Activated T-helper 2 cell treated with anti-CD3 and anti-CD28 coated beads, Interferon-gamma antibody, Interleukin-2, Interleukin-4, amounts not matched to agents 10 μg/mL and 5 μg/mL and 100 μg/mL, durations not matched to agents 14 hours and 24 hours and 36 hours (primary cell): ENCODE measurements at regions not wholly inside any gene's neighbourhood (a gene's known extent, or its start where the extent isn't known, plus 50 kb on each side); places are given as distances from the start of the nearest gene placed in this dataset.

Source experiments
- DNase-seq: peaks from one replicate; pipeline ENCODE4 v3.0.0; 2021; ENCODE audit warnings: low spot score
- H3K27ac Mint-ChIP-seq: one replicate; pipeline ENCODE4 v1.8.0; 2021; ENCODE audit warnings: mixed read lengths
- H3K27me3 Mint-ChIP-seq: one replicate; pipeline ENCODE4 v1.8.0; 2021; ENCODE audit warnings: low read depth, mixed read lengths
- H3K36me3 Mint-ChIP-seq: one replicate; pipeline ENCODE4 v1.8.0; 2021; ENCODE audit warnings: low read depth, mixed read lengths
- H3K4me1 Mint-ChIP-seq: one replicate; pipeline ENCODE4 v1.8.0; 2021; ENCODE audit warnings: low read depth, mixed read lengths
- H3K4me3 Mint-ChIP-seq: one replicate; pipeline ENCODE4 v1.8.0; 2021; ENCODE audit warnings: low read depth, mild to moderate bottlenecking, moderate library complexity, mixed read lengths
- H3K9me3 Mint-ChIP-seq: one replicate; pipeline ENCODE4 v1.8.0; 2021; ENCODE audit warnings: mixed read lengths
- intact Hi-C: fragments of 100-400 bp; cut with micrococcal nuclease; formaldehyde crosslinking; loops from one replicate; pipeline ENCODE4 v1.15.1; 2023

GRCh38 chr12:30415777-30416176 lies 279.9 kb downstream of the IPO8 start:
- Mint-ChIP-seq H3K27me3 (no peaks in the 10 kb centered on the region), H3K27ac (no peak overlapping the region), H3K36me3 (no peaks in the 10 kb centered on the region), H3K4me3 (no peak overlapping the region), H3K4me1 (no peaks in the 10 kb centered on the region), H3K9me3 (no peaks in the 10 kb centered on the region)
- DNase-seq = no peak
- intact Hi-C loops = no loop called here

GRCh38 chr12:30414507-30414906 lies 281.2 kb downstream of the IPO8 start:
- no peak overlapping the region for H3K27ac Mint-ChIP-seq
- H3K36me3 Mint-ChIP-seq = no peaks in the 10 kb centered on the region
- H3K27me3 Mint-ChIP-seq = no peaks in the 10 kb centered on the region
- H3K4me1 Mint-ChIP-seq = no peaks in the 10 kb centered on the region
- no peak overlapping the region for H3K4me3 Mint-ChIP-seq
- intact Hi-C loops = no loop called here
- no peaks in the 10 kb centered on the region for H3K9me3 Mint-ChIP-seq
- no peak for DNase-seq

GRCh38 chr12:30400349-30400748 lies 295.3 kb downstream of the IPO8 start:
- DNase-seq = no peak
- no peaks in the 10 kb centered on the region for H3K36me3 Mint-ChIP-seq
- intact Hi-C loops = no loop called here
- no peaks in the 10 kb centered on the region for H3K4me1 Mint-ChIP-seq
- H3K27ac Mint-ChIP-seq = no peak overlapping the region
- no peak overlapping the region for H3K4me3 Mint-ChIP-seq
- H3K9me3 Mint-ChIP-seq = peaks cover 10% of the 10 kb centered on the region
- no peaks in the 10 kb centered on the region for H3K27me3 Mint-ChIP-seq

- intact Hi-C loops = no loop called here
- Mint-ChIP-seq H3K27ac (no peak overlapping the region), H3K36me3 (no peaks in the 10 kb centered on the region), H3K4me3 (no peak overlapping the region), H3K27me3 (no peaks in the 10 kb centered on the region), H3K4me1 (no peaks in the 10 kb centered on the region), H3K9me3 (peaks cover 10% of the 10 kb centered on the region)
- DNase-seq = no peak
Observed at GRCh38 chr12:30399859-30400258, 295.8 kb downstream of the IPO8 start.

GRCh38 chr12:30396576-30396975 lies 299.1 kb downstream of the IPO8 start:
- Mint-ChIP-seq H3K27ac (no peak overlapping the region), H3K4me1 (no peaks in the 10 kb centered on the region), H3K36me3 (no peaks in the 10 kb centered on the region), H3K27me3 (no peaks in the 10 kb centered on the region), H3K4me3 (no peak overlapping the region), H3K9me3 (peaks cover 11% of the 10 kb centered on the region)
- intact Hi-C loops = no loop called here
- DNase-seq = no peak

- DNase-seq = no peak
- Mint-ChIP-seq H3K36me3 (no peaks in the 10 kb centered on the region), H3K4me3 (no peak overlapping the region), H3K9me3 (peaks cover 17% of the 10 kb centered on the region), H3K27me3 (no peaks in the 10 kb centered on the region), H3K4me1 (no peaks in the 10 kb centered on the region), H3K27ac (no peak overlapping the region)
- intact Hi-C loops = no loop called here
Observed at GRCh38 chr12:30395190-30395589, 300.5 kb downstream of the IPO8 start.

- peaks cover 24% of the 10 kb centered on the region for H3K9me3 Mint-ChIP-seq
- no peak for DNase-seq
Observed at GRCh38 chr12:30391766-30392366, 303.8 kb downstream of the IPO8 start.

GRCh38 chr12:30385706-30386105 lies 310.0 kb downstream of the IPO8 start:
- no peaks in the 10 kb centered on the region for H3K27me3 Mint-ChIP-seq
- no peak overlapping the region for H3K4me3 Mint-ChIP-seq
- intact Hi-C loops = no loop called here
- H3K36me3 Mint-ChIP-seq = no peaks in the 10 kb centered on the region
- H3K9me3 Mint-ChIP-seq = peaks cover 9% of the 10 kb centered on the region
- DNase-seq = no peak
- H3K27ac Mint-ChIP-seq = no peak overlapping the region
- H3K4me1 Mint-ChIP-seq = no peaks in the 10 kb centered on the region

More at GRCh38 chr12:30391766-30392366, 303.8 kb downstream of the IPO8 start:
- intact Hi-C loops = no loop called here
- no peaks in the 10 kb centered on the region for H3K27me3 Mint-ChIP-seq
- H3K27ac Mint-ChIP-seq = no peak overlapping the region
- H3K4me3 Mint-ChIP-seq = no peak overlapping the region
- no peaks in the 10 kb centered on the region for H3K36me3 Mint-ChIP-seq
- H3K4me1 Mint-ChIP-seq = no peaks in the 10 kb centered on the region

- Mint-ChIP-seq H3K36me3 (no peaks in the 10 kb centered on the region), H3K27ac (no peak overlapping the region), H3K27me3 (no peaks in the 10 kb centered on the region), H3K9me3 (peaks cover 9% of the 10 kb centered on the region), H3K4me1 (no peaks in the 10 kb centered on the region), H3K4me3 (no peak overlapping the region)
- DNase-seq = no peak
- intact Hi-C loops = no loop called here
Observed at GRCh38 chr12:30384976-30385375, 310.7 kb downstream of the IPO8 start.

GRCh38 chr12:30378307-30378706 lies 317.4 kb downstream of the IPO8 start:
- intact Hi-C loops = no loop called here
- no peaks in the 10 kb centered on the region for H3K27me3 Mint-ChIP-seq
- H3K9me3 Mint-ChIP-seq = peaks cover 12% of the 10 kb centered on the region
- H3K36me3 Mint-ChIP-seq = no peaks in the 10 kb centered on the region
- no peaks in the 10 kb centered on the region for H3K4me1 Mint-ChIP-seq
- DNase-seq = no peak
- H3K4me3 Mint-ChIP-seq = no peak overlapping the region
- H3K27ac Mint-ChIP-seq = no peak overlapping the region

- Mint-ChIP-seq H3K36me3 (no peaks in the 10 kb centered on the region), H3K9me3 (peaks cover 13% of the 10 kb centered on the region), H3K4me3 (no peak overlapping the region), H3K4me1 (no peaks in the 10 kb centered on the region), H3K27me3 (no peaks in the 10 kb centered on the region), H3K27ac (no peak overlapping the region)
- intact Hi-C loops = no loop called here
- no peak for DNase-seq
Observed at GRCh38 chr12:30364822-30365221, 330.8 kb downstream of the IPO8 start.

GRCh38 chr12:30361145-30361544 lies 334.5 kb downstream of the IPO8 start:
- intact Hi-C loops = no loop called here
- no peak for DNase-seq
- Mint-ChIP-seq H3K4me1 (no peaks in the 10 kb centered on the region), H3K27me3 (no peaks in the 10 kb centered on the region), H3K36me3 (no peaks in the 10 kb centered on the region), H3K4me3 (no peak overlapping the region), H3K27ac (no peak overlapping the region), H3K9me3 (peaks cover 7% of the 10 kb centered on the region)

- Mint-ChIP-seq H3K27me3 (no peaks in the 10 kb centered on the region), H3K36me3 (no peaks in the 10 kb centered on the region), H3K4me3 (no peak overlapping the region), H3K9me3 (peaks cover 9% of the 10 kb centered on the region), H3K27ac (no peak overlapping the region), H3K4me1 (no peaks in the 10 kb centered on the region)
- no peak for DNase-seq
- intact Hi-C loops = no loop called here
Observed at GRCh38 chr12:30358671-30359070, 337.0 kb downstream of the IPO8 start.
